ENCODE measurements at regions not wholly inside any gene's neighbourhood (a gene's known extent, or its start where the extent isn't known, plus 50 kb on each side); places are given as distances from the start of the nearest gene placed in this dataset.

GRCh38 chr11:112599856-112600533 is 339.3 kb upstream of the PLET1 start:
- no peak overlapping the region for H3K27ac ChIP-seq
- TF ChIP-seq ZFX (IDR thresholded peaks at IDR 0.05; ENCODE audit: borderline replicate concordance) (no peak), CTCF (IDR thresholded peaks at IDR 0.05) (no peak)

DNA sequence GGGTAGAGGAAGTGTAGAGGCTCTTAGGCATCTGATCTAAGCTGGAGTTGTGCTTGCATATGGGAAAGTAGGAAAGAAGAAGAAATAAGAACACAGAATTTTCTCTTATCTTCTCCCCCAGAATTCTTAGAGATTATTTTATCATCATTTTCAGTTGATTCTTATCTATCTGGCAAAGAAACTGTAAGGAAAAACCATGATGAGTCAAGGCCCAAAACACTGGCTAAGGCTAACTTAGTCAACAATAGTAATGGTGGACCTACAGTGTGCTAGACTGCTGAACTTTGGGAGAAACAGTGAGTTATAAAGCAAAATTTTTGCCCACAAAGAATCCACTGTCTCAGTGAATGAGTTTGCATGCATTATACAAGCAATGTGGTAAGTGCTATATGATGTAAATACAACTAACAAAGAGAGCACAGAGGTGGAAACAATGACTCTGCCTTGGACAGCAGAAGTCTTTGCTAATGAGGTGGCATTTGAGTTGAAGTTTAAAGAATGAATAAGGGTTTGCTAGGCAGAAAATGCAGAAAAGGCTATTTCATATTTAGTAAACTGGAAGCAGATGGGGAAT is 344.5 kb upstream of the PLET1 start:
- no peak for TF ChIP-seq CTCF (IDR thresholded peaks at IDR 0.05)
- TF ChIP-seq ZFX (IDR thresholded peaks at IDR 0.05; ENCODE audit: borderline replicate concordance), result no peak
- no peak overlapping the region for H3K27ac ChIP-seq

GRCh38 chr11:112606656-112607055 is 346.0 kb upstream of the PLET1 start:
- TF ChIP-seq CTCF (IDR thresholded peaks at IDR 0.05), result no peak
- TF ChIP-seq ZFX (IDR thresholded peaks at IDR 0.05; ENCODE audit: borderline replicate concordance), result no peak

GRCh38 chr11:112608509-112608908 is 347.8 kb upstream of the PLET1 start:
- TF ChIP-seq CTCF (IDR thresholded peaks at IDR 0.05) (no peak), ZFX (IDR thresholded peaks at IDR 0.05; ENCODE audit: borderline replicate concordance) (no peak)
- H3K27ac ChIP-seq, result no peak overlapping the region

More at GRCh38 chr11:112606656-112607055, 346.0 kb upstream of the PLET1 start:
- no peak overlapping the region for H3K27ac ChIP-seq

- H3K27ac ChIP-seq, result no peak overlapping the region
- TF ChIP-seq ZFX (IDR thresholded peaks at IDR 0.05; ENCODE audit: borderline replicate concordance) (no peak), CTCF (IDR thresholded peaks at IDR 0.05) (no peak)
Measured at GRCh38 chr11:112610494-112610893, 349.8 kb upstream of the PLET1 start.

DNA sequence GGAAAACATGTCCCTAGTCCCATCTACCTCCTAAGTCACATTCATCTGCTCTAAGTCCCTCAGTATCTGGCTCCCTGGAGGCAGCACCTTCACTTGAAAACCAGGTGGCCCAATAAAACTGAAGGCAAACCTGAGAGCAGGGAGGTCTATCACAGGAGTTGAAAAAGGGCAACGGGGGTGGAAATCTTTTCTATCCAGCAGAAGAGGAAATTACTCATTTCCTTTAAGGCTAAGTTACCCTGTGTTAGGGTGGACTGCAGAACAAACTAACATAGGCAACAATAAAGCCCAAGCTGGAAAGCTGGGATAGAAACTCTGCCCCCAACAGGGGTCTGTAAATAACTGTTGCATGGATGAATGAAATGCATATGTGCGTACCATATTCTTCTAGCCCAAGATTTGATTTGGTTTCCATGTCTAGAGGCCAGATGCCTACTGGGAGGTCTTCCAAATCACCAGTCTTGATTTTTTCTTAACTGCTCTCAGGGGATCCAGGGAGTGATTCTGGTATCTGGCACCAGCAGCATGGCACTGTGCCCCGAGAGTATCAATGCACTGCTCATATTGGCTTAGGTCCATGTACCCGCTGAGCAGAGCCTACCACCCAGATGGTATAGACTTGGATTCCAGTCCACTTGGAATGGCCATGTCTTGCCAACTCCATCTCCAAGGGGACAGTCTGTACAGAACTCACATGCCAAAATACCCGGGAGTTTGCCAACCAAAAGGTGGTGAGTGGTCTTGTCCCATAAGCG is 350.0 kb upstream of the NCAM1 start:
- TF ChIP-seq ZFX (IDR thresholded peaks at IDR 0.05; ENCODE audit: borderline replicate concordance) (no peak), CTCF (IDR thresholded peaks at IDR 0.05) (no peak)
- no peak overlapping the region for H3K27ac ChIP-seq

DNA sequence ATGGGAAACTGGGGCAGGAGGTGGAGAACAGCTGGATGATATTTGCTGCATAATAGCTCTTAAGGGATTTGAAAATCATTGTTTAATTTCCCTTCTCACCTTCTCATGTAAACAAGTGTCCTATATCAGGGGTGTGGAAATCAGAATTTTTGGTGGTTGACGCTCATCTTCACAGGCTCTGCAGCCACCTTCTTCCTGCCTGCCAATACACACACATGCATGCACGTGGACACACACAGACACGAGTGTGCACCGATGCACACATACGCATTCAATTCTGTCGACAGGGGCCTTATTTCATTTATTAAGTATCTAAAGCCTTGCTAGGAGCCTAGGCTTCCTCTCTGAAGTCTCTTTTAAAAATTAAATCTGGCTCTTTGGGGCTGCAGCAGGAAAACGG is 349.4 kb upstream of the NCAM1 start:
- no peak overlapping the region for H3K27ac ChIP-seq
- no peak for TF ChIP-seq ZFX (IDR thresholded peaks at IDR 0.05; ENCODE audit: borderline replicate concordance)
- TF ChIP-seq CTCF (IDR thresholded peaks at IDR 0.05), result no peak
